HG03045 (cell line): ENCODE measurements at regions not wholly inside any gene's neighbourhood (a gene's known extent, or its start where the extent isn't known, plus 50 kb on each side); places are given as distances from the start of the nearest gene placed in this dataset.

Experiments used
- ATAC-seq: cut with Tn5 transposase; IDR thresholded peaks from one replicate; pipeline ENCODE4 v1.9.1; 2021; ENCODE audit warnings: mild to moderate bottlenecking, moderate library complexity; ENCODE audit not compliant: unreplicated experiment

- ATAC-seq, result no peak
Measured at GRCh38 chr14:29446971-29447370, 480.7 kb downstream of the PRKD1 start.

GRCh38 chr14:29451941-29452340 is 475.7 kb downstream of the PRKD1 start:
- no peak for ATAC-seq

GRCh38 chr14:29453045-29453444 is 474.6 kb downstream of the PRKD1 start:
- no peak for ATAC-seq

GRCh38 chr14:29454026-29454693 is 473.5 kb downstream of the PRKD1 start:
- ATAC-seq, result no peak

- no peak for ATAC-seq
Measured at GRCh38 chr14:29458547-29458946, 469.1 kb downstream of the PRKD1 start.

GRCh38 chr14:29459531-29459930 is 468.1 kb downstream of the PRKD1 start:
- no peak for ATAC-seq

GRCh38 chr14:29459969-29460560 is 467.6 kb downstream of the PRKD1 start:
- no peak for ATAC-seq

- no peak for ATAC-seq
Measured at GRCh38 chr14:29461101-29461500, 466.5 kb downstream of the PRKD1 start.

GRCh38 chr14:29461506-29461905 is 466.1 kb downstream of the PRKD1 start:
- no peak for ATAC-seq

GRCh38 chr14:29462321-29462720 is 465.3 kb downstream of the PRKD1 start:
- no peak for ATAC-seq

- ATAC-seq, result no peak
Measured at GRCh38 chr14:29462772-29463171, 464.9 kb downstream of the PRKD1 start.

- ATAC-seq, result no peak
Measured at GRCh38 chr14:29463727-29464395, 463.8 kb downstream of the PRKD1 start.

GRCh38 chr14:29465095-29465494 is 462.6 kb downstream of the PRKD1 start:
- no peak for ATAC-seq

GRCh38 chr14:29475641-29476040 is 452.0 kb downstream of the PRKD1 start:
- no peak for ATAC-seq

- no peak for ATAC-seq
Measured at GRCh38 chr14:29486132-29486531, 441.5 kb downstream of the PRKD1 start.

GRCh38 chr14:29489911-29490425 is 437.7 kb downstream of the PRKD1 start:
- no peak for ATAC-seq

- no peak for ATAC-seq
Measured at GRCh38 chr14:29493849-29494248, 433.8 kb downstream of the PRKD1 start.

GRCh38 chr14:29494312-29494711 is 433.3 kb downstream of the PRKD1 start:
- ATAC-seq, result no peak

GRCh38 chr14:29503903-29504302 is 423.7 kb downstream of the PRKD1 start:
- ATAC-seq, result no peak

- ATAC-seq, result no peak
Measured at GRCh38 chr14:29518335-29518734, 409.3 kb downstream of the PRKD1 start.

- ATAC-seq, result no peak
Measured at GRCh38 chr14:29521526-29522137, 406.0 kb downstream of the PRKD1 start.
